NCI-H1417 treated with DMSO at 0.1 percent for 48 hours (cell line): ENCODE measurements at regions not wholly inside any gene's neighbourhood (a gene's known extent, or its start where the extent isn't known, plus 50 kb on each side); places are given as distances from the start of the nearest gene placed in this dataset.
"Not testable (repeated sequence)": the region's sequence is repeated elsewhere in the genome, so short reads cannot be mapped to it uniquely, and the experiment has no call there.

Source experiments
- DNase-seq: peaks from one replicate; lab custom pipeline; 2025; lab: John Stamatoyannopoulos, UW

- DNase-seq: no peak
Observed at GRCh38 chr3:187852842-187853730, 107.8 kb upstream of the BCL6 start.

DNA sequence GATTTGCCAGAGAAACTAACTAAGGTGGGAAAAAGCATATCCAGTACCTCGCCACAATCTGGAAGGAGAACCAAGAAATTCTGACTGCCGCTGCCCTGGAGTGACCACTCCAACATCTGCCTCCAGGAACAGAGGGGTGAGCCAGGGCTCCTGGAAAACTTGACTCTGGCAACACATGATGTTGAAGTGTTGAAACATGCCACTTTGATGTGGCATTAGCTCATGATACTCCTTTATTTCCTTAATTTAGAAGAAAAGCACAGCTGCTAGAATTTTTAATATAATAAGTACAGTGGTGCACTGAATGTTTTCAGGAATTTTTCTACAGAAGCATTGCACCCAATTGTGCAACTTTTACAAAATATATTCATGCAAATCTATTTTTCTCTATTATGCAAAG, 109.9 kb upstream of the BCL6 start:
- no peak for DNase-seq

DNA sequence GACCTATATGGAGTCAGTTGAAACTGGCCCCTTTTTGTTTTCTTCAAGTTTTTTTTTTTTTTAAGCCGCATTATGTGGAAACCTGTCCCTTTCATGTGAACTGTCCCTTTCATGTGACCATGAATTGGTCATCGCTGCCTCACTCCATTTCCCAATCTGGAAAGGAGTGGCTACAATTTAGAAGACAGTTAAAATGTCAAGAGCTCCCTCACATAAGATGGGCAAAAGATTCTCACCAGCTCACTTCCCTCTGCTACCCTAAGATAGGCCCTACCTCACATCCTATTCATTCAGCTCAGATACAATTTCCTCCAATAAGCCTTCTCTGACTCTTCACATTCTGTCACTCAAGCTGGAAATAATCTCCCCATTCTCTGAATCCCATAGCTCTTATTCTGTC, 111.3 kb upstream of the BCL6 start:
- no peak for DNase-seq

GRCh38 chr3:187858041-187858440, 112.8 kb upstream of the BCL6 start:
- no peak for DNase-seq

DNA sequence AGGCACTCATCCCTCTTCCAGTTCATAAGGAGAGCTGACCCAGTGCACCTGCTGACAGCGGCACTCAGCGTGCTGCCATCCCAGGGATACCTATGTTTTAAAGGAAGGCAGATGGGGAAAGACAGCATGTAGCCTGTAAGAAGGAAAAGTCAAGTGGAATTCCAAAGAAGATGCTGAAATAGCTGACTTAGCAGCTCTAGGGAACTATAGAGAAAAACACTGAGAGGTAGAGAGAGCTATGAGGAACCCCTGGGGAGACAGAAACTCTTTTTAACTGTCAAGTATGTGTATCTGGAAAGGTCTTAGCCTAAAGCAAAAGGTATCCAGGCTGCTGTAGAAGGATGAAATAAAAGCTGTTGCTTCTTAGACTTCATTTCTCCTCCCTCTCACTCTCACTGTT, 113.4 kb upstream of the BCL6 start:
- DNase-seq: no peak

- DNase-seq: not testable (repeated sequence)
Observed at GRCh38 chr3:187862701-187863277, 117.5 kb upstream of the BCL6 start.

DNA sequence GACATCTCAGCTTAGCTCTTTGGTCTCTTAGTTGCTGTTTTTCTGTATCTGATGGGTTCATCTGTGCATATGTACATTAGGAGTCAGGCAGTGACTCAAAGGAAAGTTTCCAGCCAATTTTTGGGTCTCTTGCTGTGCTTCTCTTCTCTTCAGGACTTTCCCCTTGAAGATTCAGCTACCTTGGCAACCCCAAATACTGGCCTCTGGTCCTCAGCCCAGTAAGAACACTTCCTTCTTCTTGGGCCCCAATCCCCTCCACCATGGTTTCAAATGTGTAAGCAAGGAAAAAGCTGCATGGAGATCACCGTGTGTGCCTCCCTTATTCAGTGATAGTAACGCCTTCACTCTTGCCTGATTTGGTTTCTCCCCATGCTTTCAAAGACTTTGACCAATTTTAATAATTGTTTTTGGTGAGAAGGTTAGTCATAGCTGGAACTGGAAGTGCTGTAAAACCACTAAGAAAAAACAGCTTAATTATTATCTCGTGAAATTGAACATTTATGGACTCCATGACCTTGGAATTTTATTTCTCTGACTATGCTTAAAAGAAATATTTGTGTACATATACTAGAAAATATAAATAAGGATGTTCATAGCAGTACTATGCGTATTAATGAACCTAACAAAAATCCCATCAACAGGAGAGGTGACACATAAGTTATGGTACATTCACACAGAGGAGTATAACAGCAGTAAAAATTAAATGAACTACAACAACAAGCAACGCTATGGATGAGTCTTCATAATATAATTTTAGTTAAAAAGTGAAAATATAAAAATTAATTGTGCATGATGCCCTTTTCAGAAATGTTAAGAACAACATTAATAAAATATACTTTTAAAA, 125.3 kb upstream of the BCL6 start:
- DNase-seq: no peak

GRCh38 chr3:187871204-187871591, 125.9 kb upstream of the BCL6 start:
- no peak for DNase-seq

- no peak for DNase-seq
Observed at GRCh38 chr3:187871848-187872247, 126.6 kb upstream of the BCL6 start.

- no peak for DNase-seq
Observed at GRCh38 chr3:187873843-187874242, 128.6 kb upstream of the BCL6 start.

- DNase-seq: no peak
Observed at GRCh38 chr3:187875863-187876262, 130.6 kb upstream of the BCL6 start.

- DNase-seq: no peak
Observed at GRCh38 chr3:187878772-187879518, 133.7 kb upstream of the BCL6 start.

DNA sequence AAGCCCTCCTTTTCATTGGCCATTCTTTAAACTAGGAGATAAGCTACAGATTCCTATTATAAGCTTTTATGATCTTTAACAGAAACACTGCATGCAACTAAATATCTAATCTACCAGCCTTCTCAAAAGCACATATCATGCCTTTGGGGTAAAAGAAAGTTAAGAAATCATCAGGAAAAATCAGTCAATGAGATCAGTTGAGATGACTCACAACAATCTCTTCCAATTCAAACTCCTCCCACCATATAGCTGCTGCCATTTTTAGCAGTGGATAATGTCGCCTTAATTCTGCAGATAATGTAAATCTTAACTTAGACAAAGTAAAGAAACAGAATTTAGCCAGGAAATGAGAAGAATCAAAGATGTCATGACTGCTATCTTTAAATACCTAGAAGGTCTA, 135.2 kb upstream of the BCL6 start:
- no peak for DNase-seq

DNA sequence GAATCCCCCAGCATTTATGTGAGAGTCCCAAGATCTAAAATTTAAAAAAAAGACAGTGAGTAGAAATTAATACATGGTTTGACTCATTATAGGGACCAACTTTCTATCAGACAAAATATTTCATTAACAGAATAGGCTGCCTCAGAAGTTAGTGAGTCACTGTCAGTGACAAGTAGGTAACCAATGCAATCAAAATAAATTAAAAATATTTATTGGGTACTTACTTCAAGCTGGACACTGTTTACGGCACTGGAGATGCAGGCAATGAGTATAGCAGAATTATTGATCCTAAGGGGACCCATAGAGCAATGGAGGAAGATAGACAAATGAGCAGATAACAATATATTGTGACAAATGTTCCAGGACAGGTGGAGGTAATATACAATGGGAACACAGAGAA, 135.6 kb upstream of the BCL6 start:
- DNase-seq: no peak

GRCh38 chr3:187888701-187889100, 143.4 kb upstream of the BCL6 start:
- DNase-seq: no peak

DNA sequence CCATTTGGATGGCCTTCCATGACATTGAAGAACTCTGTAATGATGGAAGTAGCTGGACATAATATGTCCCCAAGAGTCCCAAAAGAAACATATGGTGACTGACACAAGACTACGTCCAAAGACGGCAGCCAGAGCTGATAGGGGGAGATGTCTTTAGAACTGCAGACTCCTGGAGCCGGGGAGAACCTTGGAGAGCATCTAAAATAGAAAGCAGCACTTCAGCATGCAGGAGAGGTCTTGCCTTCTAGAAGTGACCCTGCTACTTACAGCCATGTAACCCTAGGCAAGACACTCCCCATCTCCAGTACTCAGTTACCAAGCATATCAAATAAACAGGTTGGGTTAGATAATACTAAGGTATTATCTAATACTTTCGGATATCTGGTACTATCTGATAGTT, 143.8 kb upstream of the BCL6 start:
- DNase-seq: no peak

DNA sequence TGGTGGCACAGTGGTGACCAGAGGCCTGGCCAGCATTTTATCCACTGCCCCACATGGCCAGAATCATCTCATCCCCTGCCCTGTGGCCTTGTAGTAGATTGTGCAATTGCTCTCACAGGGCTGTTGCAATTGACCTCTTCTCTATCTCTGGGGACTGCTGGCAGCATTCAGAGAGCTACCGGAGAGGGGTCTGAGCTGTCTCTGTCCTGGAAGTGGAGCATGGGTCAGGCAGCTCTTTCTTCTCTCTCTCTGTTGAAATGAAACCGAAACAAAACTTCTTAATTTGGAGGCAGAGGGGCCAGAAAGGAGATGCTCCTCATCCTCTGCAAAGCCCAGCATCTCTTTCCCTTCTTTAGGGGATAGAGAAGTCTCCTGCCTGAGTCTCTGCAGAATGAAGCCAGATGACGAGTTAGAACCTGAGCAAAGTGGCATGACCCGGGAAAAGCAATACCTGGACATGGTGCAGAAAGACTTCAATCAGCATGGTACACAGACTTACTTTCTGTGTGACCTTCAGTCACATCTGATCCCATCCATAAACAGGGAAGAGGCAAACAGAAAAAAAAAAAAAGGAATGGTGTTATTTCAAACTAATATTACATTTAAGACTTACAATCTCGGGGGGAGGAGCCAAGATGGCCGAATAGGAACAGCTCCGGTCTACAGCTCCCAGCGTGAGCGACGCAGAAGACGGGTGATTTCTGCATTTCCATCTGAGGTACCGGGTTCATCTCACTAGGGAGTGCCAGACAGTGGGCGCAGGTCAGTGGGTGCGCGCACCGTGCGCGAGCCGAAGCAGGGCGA, 144.5 kb upstream of the BCL6 start:
- DNase-seq: no peak

GRCh38 chr3:187890405-187890752, 145.1 kb upstream of the BCL6 start:
- DNase-seq: not testable (repeated sequence)

GRCh38 chr3:187896646-187897045, 151.4 kb upstream of the BCL6 start:
- DNase-seq: no peak

DNA sequence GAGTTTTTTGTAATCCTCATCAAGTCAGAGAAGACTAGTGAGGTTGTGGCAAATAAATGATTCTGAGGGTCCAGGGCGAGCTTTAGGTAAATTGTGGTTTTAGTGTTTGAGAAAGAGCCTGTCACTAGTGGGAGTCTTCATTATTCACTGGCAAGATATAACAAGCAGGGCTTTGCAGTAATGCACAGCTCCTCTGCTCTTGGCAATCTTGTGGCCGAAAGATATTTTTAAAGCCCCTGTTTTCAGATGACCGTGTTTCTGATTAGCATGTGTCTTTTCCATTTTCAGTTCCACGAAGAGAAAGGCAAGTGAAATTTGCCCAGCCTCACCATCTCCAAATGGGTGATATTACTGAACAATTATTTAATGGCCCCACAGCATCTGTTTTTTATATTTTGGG, 154.0 kb upstream of the BCL6 start:
- no peak for DNase-seq

GRCh38 chr3:187900993-187901755, 155.9 kb upstream of the BCL6 start:
- DNase-seq: peak; percentile 48
